Stimulated activated CD4-positive, alpha-beta T cell treated with anti-CD3 and anti-CD28 coated beads, Interleukin-15, amount 100 ng/mL, for 24 hours (primary cell): ENCODE measurements at regions not wholly inside any gene's neighbourhood (a gene's known extent, or its start where the extent isn't known, plus 50 kb on each side); places are given as distances from the start of the nearest gene placed in this dataset.
A peak's percentile ranks its signal among the peaks of the same experiment; 100 is the strongest.

Source experiments
- DNase-seq: peaks from one replicate; pipeline ENCODE4 v3.0.0-alpha.2; 2020

DNA sequence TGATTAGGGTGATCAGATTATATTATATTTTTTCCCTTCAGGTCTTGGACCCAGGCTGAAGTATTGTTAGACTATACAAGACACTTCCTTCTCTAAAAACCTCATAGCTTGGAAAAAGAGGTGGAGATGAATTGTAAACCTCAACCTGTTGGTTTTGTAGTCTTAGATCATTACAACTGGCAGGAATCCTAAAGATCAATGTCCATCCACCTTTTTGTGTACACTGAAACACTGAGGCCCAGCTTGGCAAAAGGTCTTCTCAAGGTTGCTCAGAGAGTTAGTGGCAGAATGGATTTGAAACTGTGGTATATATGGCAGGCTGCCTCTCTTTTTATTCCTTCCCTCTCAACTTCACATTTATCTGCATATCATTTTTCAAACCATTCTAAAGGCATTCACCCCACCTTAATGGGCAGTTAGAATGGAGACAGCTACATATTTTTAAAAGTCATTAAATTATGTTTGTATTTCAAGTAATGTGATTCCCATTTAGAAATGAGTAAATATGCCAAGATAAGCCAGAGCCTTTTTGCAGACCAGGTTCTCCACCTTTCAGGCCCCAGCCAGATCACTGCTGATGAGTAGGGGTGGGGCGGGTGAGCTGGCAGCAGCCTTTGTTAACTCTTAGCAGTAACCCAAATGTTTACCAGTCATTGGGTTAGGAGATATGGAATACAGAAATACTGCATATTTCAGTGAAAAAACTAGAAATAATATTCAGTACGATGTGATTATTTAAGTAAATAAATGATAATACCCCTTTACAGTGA is 243.2 kb upstream of the F9 start:
- DNase-seq = no peak

DNA sequence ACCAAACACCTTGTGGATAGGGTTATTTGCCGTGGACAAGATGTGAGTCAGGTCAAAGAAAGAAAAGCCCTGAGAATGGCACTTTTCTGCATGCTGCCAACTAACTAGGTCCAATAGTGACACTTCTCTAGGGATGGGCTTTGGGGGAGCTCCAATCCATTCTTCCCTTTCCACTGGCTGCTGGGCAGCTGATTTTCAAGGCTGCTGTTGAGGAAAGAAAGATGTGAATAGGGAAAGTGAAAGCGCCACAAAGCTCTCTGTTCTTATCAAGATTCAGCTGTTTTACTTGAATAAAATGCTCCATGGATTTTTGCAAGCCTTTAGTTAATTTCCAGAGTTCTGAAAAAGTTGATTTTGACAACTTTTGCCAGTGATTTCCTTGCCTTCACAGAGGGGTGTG is 244.2 kb upstream of the F9 start:
- DNase-seq = no peak

DNA sequence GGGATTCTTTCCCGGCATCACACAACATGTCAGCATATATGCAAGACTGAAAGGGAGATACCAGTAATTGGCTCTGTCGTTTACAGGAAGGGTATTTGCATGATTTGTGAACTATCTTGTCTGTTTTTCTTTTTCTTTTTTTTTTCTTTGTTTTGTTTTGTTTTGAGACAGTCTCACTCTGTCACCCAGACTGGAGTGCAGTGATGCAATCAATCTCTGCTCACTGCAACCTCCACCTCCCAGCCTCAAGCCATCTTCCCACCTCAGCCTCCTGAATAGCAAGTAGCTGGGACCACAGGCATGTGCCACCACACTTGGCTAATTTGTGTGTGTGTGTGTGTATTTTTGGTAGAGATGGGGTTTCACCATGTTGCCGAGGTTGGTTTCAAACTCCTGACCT is 262.7 kb upstream of the F9 start:
- DNase-seq = no peak

DNA sequence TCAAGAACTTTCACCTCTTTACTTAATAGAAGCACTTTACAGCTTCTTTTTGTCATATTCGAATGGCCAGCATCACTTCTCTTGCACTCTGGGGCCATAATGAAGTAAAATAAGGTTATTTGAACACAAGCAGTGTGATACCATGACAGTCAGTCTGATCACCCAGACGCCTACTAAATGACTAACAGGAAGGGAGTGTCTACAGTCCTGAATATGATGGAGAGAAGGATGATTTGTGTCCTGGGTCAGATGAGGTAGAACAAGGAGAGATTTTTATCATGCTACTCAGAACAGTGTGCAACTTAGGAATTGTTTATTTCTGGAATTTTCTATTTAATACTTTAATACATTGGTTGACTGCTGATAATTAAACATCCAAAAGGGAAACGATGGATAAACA is 284.2 kb upstream of the F9 start:
- DNase-seq = no peak

DNA sequence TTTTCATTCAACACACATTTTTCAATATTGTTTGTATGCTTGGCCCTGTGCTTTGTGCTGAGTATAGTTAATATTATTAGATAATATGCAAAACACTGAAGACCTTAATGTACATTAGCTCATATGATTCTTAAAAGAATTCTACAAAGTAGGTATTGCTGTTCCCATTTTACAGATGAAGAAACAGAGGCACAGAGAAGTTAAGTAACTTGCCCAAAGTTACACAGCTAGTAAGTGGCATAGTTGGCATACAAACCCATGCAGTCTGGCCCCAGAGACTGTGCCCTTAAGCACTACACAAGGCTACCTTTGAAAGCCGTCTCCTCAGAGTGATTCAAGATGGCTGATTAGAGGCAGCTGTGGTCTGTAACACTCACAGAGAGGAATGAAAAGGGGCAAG is 293.4 kb upstream of the F9 start:
- DNase-seq = no peak

DNA sequence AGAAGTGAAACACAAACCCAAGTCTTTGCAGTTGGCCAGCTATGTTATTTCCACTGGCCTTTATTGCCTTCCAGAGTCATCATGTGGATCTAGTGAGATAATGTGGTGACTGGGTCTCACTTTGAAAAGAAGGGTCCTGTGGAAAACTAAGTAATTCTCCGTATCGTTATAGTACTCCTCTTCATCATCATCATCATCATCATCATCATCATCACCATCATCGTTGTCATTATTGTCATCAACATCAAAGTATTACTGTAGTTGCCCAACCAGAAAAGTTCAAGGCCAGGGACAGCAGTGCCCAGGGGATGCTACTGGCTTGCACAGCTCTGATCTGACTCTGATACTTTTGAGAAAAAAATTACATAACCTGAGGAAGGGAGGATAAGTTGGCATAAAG is 295.6 kb upstream of the F9 start:
- no peak for DNase-seq

DNA sequence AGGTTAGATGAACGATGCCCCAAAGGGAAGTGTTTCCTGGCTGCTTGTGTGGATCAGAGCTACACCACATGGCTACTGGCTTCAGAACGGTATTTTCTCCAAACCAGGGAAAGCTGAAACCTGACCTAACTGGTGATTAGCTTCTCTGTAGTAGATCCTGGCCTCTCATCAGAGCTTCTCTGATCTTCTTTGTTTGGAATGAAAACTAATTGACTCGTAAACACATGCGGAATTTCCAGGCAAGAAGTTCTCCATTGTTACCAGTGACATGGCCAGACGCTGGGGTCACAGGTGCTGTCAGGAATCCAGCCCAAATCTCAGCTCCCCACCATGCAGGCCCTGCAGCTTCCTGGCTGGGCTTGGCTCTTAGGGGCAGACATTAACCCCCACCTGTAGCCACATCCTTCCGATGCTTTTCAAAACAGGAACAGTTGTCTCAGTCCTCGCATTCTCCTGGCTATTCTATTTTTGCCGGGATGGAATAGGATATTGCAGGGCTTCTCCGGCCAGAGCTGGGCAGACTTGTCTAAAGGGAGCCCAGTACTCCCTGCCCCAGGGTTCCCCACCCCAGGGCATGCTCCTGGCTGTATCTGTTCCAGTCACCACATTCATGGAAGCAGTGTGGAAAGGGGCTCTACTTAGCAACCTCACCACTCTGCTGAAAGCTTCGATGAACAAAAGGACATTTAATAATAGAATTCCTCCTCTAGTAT is 305.4 kb upstream of the F9 start:
- DNase-seq = no peak

DNA sequence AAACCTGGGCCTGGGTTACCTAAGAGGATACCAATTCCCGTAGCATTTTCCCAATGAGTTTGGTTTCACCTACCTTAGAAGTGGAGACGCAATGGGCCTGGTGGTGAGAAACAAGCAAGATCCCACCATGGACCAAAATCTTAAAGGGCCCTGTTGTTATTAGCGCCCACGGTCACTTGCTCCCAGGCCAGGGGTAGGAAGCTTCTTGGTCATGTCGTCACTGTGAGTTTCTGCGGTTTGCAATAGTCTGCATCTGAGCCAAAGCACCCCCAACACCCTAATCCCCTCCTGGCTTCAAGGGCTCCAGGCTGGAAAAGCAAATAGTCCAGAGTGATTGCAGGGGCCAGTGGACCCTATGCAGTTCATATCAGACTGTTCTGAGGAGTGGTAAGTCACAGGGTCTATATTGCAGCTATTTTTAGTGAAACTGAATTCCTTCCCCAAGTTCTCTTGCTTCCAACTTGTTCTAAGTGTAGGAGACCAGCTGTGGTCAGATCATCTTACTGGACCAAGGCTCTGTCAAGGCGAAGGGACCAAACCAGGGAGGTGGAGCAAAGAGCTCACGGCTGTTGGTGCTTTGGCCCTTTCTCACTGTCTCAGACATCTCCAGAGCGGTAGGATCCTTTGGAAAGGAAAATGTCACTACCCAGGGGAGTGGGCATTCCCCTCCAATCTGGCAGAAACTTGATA is 307.9 kb upstream of the F9 start:
- no peak for DNase-seq

DNA sequence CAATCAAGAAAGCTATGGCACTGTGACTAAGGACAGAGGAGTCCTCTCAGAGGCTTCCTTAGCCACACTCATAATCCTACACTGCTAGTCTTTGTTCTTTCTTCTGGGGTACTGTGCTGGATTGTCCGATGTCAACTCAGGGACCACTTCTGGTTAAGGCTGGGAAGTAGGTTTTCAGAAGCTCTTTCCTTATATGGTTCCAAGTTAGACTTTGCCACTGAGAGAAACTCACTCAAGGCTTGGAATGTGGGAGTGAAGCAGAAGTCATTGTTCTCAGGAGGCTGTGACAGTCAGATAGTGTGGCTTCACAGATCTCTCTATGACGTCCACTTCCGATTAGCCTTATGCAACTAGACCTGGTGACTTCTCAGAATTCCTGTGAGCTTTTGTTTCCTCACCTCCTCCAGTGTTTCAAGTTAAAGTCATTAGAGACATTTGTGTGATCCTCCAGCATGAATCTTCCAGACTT is 317.3 kb upstream of the F9 start:
- DNase-seq = no peak

DNA sequence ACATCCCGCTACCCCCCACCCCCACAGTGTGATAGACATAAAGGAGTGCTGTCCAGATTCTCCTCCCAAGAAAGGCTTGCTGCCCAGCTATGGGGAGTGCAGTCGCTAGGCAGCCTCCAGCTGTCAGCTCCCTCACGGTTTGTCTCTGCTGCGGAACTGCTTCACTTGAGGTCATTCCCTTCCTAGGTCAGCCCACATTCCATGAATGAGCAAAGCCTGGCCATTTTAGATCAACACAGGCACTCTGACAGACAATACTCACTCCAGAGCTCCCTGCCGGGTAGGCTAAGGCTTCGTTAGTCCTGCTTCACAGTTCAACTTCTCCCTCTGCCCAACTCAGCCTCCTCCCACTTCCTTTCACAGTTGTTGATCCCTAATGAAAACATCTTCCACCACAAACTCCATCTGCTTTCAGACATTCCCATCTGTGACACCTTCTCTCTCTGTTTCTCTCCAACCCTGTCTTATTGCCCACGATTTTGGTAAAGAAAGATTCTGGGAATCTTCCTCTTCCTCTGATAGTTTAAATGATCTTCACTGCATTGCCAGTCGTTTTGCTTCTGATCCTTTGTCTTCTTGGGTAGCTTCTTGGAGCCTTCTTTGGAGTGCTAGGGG is 318.9 kb upstream of the F9 start:
- DNase-seq = no peak

DNA sequence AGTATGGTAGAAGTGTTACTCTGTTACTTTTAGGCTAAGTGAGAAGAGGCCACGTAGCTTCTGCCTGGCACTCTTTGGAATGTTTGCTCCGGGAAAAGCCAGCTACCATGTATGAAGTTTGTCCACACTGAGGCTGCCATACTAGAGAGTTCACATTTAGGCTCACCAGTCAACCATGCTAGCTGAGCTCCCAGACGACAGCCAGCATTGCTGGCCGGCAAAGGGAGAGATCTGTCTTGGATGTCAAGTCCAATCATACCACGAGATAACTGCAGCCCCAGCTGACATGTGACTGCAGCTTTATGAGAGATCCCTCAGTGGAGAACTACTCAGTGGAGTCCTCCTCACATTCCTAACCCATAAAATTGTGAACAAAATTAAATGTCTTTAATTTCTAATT is 321.2 kb upstream of the F9 start:
- no peak for DNase-seq

DNA sequence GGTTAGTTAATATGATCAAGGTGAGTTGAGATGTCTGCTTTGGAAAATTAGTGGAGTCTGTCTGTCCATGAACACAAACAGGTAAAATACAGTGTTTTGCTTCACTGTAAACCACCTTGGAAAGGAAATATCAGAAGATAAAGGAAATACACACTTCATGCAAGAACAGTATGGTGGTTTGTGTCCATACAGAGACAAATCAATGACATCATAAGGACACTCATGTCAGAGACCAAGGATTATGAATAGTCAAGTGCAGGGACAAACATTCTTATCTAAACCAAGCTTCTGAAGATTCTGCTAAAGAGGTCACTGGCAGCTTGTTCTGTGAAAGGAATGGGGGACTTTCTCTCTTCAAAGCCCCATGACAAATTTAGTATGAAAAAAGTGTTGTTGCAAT is 322.9 kb upstream of the F9 start:
- DNase-seq = no peak

DNA sequence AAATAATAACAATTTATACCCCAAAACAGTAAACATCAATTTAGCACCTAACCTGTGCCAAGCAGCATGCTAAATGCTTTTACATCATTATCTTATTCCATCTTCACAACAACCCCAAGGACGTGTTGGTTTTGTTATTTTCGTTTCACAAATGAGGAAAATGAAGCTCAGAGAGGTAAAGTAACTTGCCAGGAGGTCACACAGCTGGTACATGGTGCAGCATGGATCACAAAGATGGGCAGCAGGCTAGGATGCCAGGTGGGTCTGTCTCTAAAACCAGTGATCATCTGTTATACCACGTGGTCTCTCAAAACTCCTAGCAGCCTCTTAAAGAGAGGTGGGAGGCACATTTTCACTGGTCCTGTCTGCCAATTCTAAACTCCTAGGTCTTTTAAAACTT is 323.6 kb upstream of the F9 start:
- no peak for DNase-seq

DNA sequence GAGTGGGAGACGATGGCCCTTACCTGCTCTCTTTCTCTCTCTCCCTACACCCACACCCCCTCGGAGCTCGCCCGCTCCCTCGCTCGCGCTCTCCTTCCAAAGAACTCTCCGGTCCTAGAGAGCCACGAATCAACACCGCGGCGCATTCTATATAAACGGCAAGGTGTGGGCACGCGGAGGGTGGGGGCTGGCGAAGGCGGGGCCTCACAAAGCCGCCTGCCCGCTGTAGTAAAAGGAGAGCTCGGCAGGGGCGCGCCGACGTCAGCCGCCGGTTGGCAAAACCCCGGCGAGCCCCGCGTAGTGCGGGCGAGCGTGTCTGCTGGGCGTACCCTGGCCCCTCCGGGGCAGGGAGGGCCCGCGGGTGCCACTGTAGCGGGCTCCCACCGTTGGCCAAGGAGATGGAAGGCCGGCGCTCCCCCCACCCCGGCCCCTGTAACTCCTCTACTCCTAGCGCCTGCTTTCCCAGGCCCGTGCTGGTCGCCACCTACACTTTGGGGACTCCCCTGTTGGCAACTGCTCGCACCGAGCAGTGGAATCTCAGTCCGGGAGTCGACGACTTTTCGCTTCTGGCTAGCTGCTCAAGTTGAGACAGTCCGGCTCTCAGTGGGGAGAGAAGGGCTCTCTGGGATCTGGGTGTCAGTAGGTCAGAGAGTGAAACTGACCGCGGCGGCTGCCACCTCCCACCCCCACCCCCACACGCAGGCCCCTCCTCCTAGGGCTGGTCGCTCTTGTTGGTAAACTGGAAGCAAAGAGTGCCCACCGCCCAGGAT is 325.5 kb upstream of the F9 start:
- peak; percentile 22 for DNase-seq

DNA sequence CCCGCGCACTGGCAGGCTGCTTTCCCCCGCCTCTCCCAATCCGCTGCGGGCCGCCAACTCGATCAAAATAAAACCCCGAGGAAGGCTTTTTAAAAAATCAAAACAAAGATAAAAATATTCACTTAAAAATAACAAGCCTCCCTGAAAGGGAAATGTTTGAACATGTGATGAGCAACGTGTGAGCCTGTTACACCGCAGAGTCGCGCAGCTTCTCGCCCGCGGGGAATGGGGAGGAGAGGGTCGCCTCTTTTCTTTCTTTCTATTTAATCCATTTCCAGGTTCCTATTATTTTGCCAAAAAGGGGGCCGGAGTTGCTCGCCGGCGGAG is 326.0 kb upstream of the F9 start:
- DNase-seq = no peak

DNA sequence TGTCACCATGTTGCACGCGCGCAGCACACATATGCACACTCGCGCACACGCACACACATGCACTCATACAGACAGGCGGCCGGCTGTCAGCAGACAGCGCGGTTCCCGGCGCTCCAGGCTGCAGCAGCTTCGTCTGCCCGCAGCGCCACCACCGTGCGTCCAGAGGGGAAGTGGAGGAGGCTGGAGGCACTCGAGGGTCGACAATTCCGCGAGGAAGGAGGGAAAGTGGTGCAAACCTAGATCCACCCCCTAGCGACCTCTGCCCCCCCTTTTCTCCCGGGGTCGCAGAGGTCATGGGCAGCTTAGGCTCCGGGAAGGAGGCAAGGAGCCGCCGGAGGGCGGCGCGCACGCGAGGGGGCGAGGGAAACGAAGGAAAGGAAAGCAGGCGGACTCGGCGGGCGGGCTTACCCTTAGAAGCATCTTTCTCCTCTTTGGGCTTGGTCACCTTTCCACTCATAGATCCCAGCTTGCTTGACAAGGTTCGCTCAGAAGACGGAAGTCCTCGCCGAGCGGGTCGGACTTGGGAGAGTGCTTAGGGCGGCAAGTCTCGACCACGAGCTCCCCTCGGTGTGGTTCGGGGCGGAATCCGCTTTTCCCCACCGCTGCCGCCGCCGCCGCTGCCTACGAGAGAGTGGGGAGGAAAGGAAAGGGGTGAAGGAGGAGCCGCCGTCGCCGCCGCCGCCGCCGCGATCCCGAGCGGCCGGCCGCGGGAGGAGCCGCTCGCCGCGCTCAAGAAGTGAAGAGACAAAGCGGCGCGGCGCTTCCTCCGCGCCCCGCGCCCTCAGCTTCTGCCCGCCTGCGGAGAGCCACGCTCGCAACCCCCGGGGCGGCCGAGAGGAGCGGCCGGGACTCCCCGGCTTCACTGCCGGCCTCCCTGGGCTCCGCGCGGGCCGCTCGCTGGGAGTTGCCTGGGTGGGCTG is 326.6 kb upstream of the F9 start:
- DNase-seq = peak; percentile 12

DNA sequence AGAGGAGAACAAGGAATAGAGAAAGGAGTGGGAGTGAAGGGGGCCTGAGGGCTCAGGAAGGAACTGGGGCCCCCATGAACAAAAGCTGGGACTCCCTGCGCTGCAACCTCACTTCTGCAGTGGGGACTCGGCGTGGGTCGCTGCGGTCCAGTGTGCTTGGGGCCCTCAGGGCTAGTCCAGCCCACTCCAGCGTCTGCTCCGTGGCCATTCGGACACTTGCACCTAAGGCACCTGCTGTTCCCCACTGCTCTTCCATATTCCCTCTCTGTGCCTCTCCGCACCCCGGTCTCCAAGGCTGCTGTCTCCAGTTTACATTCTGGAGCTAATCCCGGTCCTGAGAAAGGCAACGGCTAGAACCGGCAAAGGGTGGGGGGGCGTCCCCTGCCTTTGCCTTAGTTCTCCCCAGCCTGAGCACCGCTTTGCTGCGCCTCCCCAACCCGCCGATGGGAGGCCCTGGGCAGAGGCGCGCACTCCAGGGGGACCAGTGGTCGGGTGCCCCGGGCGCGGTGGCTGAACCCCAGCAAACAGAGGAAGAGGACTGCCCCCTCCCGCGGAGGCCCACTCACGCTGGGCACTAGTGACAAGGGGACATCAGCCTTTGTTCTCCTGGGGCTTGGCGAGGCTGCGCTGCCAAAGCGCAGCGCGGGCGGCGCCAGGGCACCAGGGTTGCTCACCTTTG is 327.7 kb upstream of the F9 start:
- no peak for DNase-seq

DNA sequence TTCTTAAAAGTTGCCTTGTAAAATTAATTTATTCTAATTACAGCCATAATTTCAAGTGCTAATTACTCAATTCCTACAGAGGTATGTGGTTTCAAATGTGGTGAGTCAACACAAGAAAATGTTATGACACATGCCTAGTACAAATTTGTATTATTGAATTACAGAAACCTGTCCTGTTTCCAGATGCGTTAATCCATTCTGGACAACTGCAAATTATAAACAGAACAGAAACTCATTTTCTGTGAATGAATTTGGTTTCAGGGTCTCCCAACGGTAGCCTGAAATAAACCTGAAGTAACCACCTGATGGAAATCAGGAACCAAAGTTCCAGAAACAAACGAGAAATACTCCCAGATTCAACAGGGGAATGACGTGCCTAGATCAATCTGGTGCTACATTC is 328.6 kb upstream of the F9 start:
- DNase-seq = no peak

DNA sequence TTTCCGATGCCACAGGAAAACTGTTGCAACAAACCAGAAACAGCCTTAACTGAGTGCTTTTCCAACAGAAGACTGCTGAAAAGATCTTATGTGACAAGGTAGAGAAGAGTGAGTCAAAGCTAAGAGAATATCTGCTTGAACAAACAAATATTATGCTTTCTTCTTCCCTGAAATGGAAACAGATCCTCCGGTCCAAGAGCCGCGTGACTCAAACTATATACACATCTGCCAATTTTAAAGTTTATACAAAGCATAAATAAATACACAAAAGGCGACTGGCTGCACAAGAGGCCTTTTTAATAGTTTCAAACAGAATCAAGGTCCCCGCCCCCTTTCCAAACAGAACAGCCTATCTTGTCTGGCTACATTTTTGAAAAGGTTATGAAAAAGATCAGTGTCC is 329.7 kb upstream of the F9 start:
- no peak for DNase-seq

DNA sequence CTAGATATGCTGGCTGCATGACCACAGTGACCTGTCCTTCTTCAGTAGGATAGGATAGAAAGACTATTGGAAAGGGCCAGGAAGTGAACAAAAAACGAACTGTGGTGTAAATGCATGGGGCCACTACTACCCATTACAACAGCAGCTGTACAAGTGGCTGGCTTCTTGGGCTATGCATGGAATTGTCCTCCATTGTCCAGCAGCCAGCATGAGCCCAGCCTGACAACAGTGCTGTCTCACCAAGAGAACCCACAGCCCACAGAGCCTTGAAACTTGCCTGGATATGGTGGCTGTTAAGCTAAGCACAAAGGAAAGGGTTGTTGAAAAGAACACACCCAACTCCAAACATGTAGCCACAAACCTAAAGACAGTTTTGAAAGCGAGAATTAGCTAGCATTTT is 330.2 kb upstream of the F9 start:
- no peak for DNase-seq

DNA sequence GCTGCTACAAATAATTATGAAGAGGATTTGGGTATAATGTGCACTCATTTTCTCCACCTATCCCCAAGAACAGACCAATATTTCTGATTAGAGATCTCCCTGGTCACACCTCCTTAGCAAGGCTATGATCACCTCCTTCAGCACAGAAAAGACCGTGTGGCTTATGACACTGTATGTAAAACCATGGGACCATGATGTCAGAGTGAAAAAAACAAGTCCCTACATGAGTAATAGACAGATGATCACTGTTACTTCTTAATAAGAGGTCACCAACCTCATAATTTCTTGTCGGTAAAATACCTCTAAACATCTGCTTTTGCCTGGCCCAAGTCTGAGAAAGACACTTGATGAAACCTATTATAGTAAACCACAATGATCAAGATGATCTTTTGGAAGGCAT is 330.6 kb upstream of the F9 start:
- no peak for DNase-seq
